ENCODE measurements at regions not wholly inside any gene's neighbourhood (a gene's known extent, or its start where the extent isn't known, plus 50 kb on each side); places are given as distances from the start of the nearest gene placed in this dataset.

- Histone ChIP-seq H3K27me3 (ENCODE audit: insufficient read depth, poor library complexity, severe bottlenecking) (no peaks in the 10 kb centered on the region), H3K4me3 (replicated peaks; ENCODE audit: insufficient read depth, low read length) (no peak overlapping the region), H3K27ac (replicated peaks) (no peak overlapping the region)
- DNase-seq (ENCODE audit: low read depth in 1 of 2, low spot score in 1 of 2), result no peak
- no peak for TF ChIP-seq CTCF (IDR thresholded peaks at IDR 0.05; ENCODE audit: insufficient read depth, low read length)
- TF ChIP-seq GABPA (IDR thresholded peaks at IDR 0.05; ENCODE audit: low read depth), result no peak
- no peak for TF ChIP-seq POLR2AphosphoS5 (IDR thresholded peaks at IDR 0.05; ENCODE audit: low read depth)
- TF ChIP-seq REST (IDR thresholded peaks at IDR 0.05; ENCODE audit: insufficient replicate concordance, low read depth), result no peak
- TF ChIP-seq SPI1 (IDR thresholded peaks at IDR 0.05; ENCODE audit: borderline replicate concordance, low read depth), result no peak
Observed at GRCh38 chr12:18165889-18166288, 75.9 kb upstream of the RERGL start.

GRCh38 chr12:18165422-18165871 is 75.5 kb upstream of the RERGL start:
- H3K4me3 ChIP-seq (replicated peaks; ENCODE audit: insufficient read depth, low read length), result no peak overlapping the region
- no peak overlapping the region for H3K27ac ChIP-seq (replicated peaks)
- DNase-seq (ENCODE audit: low read depth in 1 of 2, low spot score in 1 of 2), result no peak
- TF ChIP-seq REST (IDR thresholded peaks at IDR 0.05; ENCODE audit: insufficient replicate concordance, low read depth) (no peak), SPI1 (IDR thresholded peaks at IDR 0.05; ENCODE audit: borderline replicate concordance, low read depth) (no peak), POLR2AphosphoS5 (IDR thresholded peaks at IDR 0.05; ENCODE audit: low read depth) (no peak), GABPA (IDR thresholded peaks at IDR 0.05; ENCODE audit: low read depth) (no peak), CTCF (IDR thresholded peaks at IDR 0.05; ENCODE audit: insufficient read depth, low read length) (no peak)
- H3K27me3 ChIP-seq (ENCODE audit: insufficient read depth, poor library complexity, severe bottlenecking), result no peaks in the 10 kb centered on the region

GRCh38 chr12:18160901-18161300 is 70.9 kb upstream of the RERGL start:
- no peak for DNase-seq (ENCODE audit: low read depth in 1 of 2, low spot score in 1 of 2)
- TF ChIP-seq GABPA (IDR thresholded peaks at IDR 0.05; ENCODE audit: low read depth) (no peak), SPI1 (IDR thresholded peaks at IDR 0.05; ENCODE audit: borderline replicate concordance, low read depth) (no peak), POLR2AphosphoS5 (IDR thresholded peaks at IDR 0.05; ENCODE audit: low read depth) (no peak), CTCF (IDR thresholded peaks at IDR 0.05; ENCODE audit: insufficient read depth, low read length) (no peak), REST (IDR thresholded peaks at IDR 0.05; ENCODE audit: insufficient replicate concordance, low read depth) (no peak)
- Histone ChIP-seq H3K27ac (replicated peaks) (no peak overlapping the region), H3K4me3 (replicated peaks; ENCODE audit: insufficient read depth, low read length) (no peak overlapping the region), H3K27me3 (ENCODE audit: insufficient read depth, poor library complexity, severe bottlenecking) (no peaks in the 10 kb centered on the region)

All from HL-60 (cell line).